ENCODE measurements at regions not wholly inside any gene's neighbourhood (a gene's known extent, or its start where the extent isn't known, plus 50 kb on each side); places are given as distances from the start of the nearest gene placed in this dataset.

DNA sequence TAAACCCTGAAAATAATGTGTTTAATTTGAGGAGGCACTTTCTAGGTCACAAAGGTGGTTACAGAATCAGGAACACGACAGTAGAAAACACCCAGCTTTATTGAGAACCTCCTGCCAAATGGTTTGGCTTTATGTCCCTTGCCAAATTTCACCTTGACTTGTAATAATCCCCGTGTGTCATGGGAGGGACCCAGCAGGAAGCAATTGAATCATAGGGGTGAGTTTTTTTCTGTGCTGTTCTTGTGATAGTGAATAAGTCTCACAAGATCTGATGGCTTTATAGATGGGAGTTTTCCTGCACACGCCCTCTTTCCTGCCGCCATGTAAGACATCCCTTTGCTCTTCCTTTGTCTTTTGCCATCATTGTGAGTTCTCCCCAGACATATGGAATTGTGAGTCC is 193.8 kb upstream of the KLF6 start:
- TF ChIP-seq, protein P1, sequence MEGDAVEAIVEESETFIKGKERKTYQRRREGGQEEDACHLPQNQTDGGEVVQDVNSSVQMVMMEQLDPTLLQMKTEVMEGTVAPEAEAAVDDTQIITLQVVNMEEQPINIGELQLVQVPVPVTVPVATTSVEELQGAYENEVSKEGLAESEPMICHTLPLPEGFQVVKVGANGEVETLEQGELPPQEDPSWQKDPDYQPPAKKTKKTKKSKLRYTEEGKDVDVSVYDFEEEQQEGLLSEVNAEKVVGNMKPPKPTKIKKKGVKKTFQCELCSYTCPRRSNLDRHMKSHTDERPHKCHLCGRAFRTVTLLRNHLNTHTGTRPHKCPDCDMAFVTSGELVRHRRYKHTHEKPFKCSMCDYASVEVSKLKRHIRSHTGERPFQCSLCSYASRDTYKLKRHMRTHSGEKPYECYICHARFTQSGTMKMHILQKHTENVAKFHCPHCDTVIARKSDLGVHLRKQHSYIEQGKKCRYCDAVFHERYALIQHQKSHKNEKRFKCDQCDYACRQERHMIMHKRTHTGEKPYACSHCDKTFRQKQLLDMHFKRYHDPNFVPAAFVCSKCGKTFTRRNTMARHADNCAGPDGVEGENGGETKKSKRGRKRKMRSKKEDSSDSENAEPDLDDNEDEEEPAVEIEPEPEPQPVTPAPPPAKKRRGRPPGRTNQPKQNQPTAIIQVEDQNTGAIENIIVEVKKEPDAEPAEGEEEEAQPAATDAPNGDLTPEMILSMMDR (IDR thresholded peaks at IDR 0.05; ENCODE audit: poor library complexity) = no peak
- TF ChIP-seq EZH2 (IDR thresholded peaks at IDR 0.05; ENCODE audit: borderline replicate concordance) = no peak
